ENCODE measurements at regions not wholly inside any gene's neighbourhood (a gene's known extent, or its start where the extent isn't known, plus 50 kb on each side); places are given as distances from the start of the nearest gene placed in this dataset.

DNA sequence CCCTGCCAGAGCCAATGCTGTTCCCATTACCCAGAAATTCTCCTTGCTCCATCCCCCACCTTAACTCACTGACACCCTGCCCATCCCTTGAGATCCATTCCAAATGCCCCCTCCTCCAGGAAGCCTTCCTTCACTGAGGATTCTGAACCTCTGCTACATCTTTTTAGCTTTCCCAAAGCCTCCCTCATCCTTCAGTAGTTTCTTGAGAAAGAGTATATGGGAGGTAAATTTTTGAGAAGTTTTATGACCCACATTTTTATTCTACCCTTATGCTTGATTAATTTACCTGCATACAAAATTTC, 93.1 kb downstream of the INHBB start:
- TF ChIP-seq CTCF (IDR thresholded peaks at IDR 0.05) (no peak), POLR2A (IDR thresholded peaks at IDR 0.05) (no peak)
